D721Med (cell line): ENCODE measurements at regions not wholly inside any gene's neighbourhood (a gene's known extent, or its start where the extent isn't known, plus 50 kb on each side); places are given as distances from the start of the nearest gene placed in this dataset.

Source experiments
- DNase-seq: peaks from one replicate; pipeline ENCODE4 v3.0.0; 2011; ENCODE audit warnings: low spot score; ENCODE audit not compliant: insufficient read length
- FAIRE-seq: peaks from 2 replicates; lab custom pipeline; 2011; peaks lifted over from hg19 to GRCh38; lab: Jason Lieb, UNC
- CTCF ChIP-seq: IDR thresholded peaks from 2 replicates; pipeline ENCODE4 v1.5.1; 2012; ENCODE audit warnings: mild to moderate bottlenecking, control low read depth; ENCODE audit not compliant: insufficient read depth; ENCODE audit errors: missing control alignments

GRCh38 chr1:194469282-194469681 lies 1282.9 kb upstream of the B3GALT2 start:
- no peak for TF ChIP-seq CTCF
- peak; percentile 38 for FAIRE-seq

DNA sequence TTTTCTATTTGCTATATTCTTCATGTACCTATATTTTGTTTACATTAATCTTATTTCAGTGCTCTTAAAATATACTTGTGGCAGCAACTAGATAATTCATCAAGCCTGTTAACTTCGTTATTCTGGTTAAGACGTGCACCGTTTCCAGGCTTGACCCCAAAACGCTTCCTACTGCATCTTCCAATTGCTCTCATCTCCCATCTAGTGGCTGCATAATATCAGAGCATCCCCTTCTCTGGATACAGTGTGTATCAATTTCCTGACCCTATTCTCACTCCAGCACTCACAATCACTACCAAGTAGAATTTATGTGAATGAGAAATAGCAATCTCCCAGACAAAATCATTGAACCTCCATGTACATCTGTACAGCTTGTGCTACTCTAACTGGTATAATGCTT lies 1280.3 kb upstream of the B3GALT2 start:
- DNase-seq (no peak), FAIRE-seq (peak; percentile 77)
- peak; percentile 10 for TF ChIP-seq CTCF

More at GRCh38 chr1:194469282-194469681, 1282.9 kb upstream of the B3GALT2 start:
- no peak for DNase-seq

GRCh38 chr1:194447636-194448035 lies 1261.2 kb upstream of the B3GALT2 start:
- DNase-seq (no peak), FAIRE-seq (peak; percentile 88)
- TF ChIP-seq CTCF = no peak

- no peak for DNase-seq
- no peak for TF ChIP-seq CTCF
- FAIRE-seq = peak; percentile 75
Observed at GRCh38 chr1:194445244-194445643, 1258.8 kb upstream of the B3GALT2 start.

DNA sequence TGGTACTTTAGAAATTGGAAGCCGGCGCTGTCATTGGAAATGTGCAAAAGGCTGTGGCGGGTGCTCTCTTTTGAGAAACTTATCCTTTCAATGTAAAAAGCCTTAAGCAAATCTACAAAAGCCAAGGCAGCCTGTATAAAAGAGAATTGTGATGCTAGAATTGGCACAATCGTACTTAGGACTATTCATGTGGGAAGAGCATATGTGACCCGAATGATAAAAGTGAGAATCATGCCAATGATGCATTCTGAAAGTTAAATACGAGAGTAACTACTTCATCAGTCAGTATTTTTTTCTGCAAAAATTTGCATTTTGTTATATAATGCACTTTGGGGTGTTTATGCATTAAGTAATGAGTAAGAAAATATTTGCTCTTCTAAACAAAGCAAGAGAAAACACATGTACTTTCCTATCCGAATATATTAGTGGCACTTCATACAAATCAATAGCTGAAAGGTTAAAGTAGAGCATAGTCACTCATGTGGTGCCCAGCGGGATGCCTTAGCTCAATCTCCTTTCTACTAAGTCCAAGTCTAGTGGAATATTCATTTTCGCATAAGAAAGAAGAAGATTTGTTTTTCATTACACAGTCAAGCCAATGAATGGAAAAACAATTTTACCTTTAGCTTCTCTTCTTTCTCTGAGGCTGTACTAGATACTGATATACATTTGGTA lies 1256.6 kb upstream of the B3GALT2 start:
- DNase-seq (no peak), FAIRE-seq (no peak)
- TF ChIP-seq CTCF = no peak

DNA sequence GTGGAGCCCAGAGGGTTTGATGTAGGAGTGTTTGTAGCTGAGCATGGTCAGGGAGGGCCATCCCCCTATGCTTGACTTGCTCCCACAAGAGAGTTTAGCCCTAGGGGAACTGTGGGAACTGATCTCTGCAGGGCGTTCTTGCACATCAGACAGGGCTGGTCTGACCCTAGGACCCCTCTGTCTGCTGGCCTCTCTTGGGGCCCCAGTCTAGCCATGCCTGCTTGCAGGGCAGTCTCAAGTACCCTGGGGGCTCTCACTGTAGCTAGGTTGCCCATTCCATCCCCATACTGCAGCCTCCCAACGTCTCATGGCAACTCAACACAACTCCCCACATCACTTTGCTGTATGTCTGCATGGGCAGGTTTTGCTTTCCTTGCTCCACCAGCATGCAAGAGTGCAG lies 1250.7 kb upstream of the B3GALT2 start:
- FAIRE-seq (no peak), DNase-seq (no peak)
- no peak for TF ChIP-seq CTCF

GRCh38 chr1:194431121-194431520 lies 1244.7 kb upstream of the B3GALT2 start:
- FAIRE-seq (no peak), DNase-seq (no peak)
- TF ChIP-seq CTCF = no peak
